Activated CD8-positive, alpha-beta T cell treated with anti-CD3 and anti-CD28 coated beads, Interleukin-2, amount 10 ng/mL, durations not matched to agents 7 days and 5 days (primary cell): ENCODE measurements at regions not wholly inside any gene's neighbourhood (a gene's known extent, or its start where the extent isn't known, plus 50 kb on each side); places are given as distances from the start of the nearest gene placed in this dataset.

Experiments used
- ATAC-seq: fragments of 150-1000 bp; cut with Tn5 transposase; one replicate; pipeline ENCODE4 v1.10.0; 2021; ENCODE audit warnings: moderate library complexity
- CTCF ChIA-PET: fragments of 350-600 bp; sonication (Branson Sonifier 250); formaldehyde crosslinking; loops from one replicate; lab custom pipeline; 2021; ENCODE audit warnings: antibody characterized with exemption; lab: Charles Lee
- POLR2A ChIA-PET: fragments of 350-600 bp; sonication (Branson Sonifier 250); formaldehyde crosslinking; loops from one replicate; lab custom pipeline; 2021; ENCODE audit warnings: antibody characterized with exemption; lab: Charles Lee
- DNase-seq: peaks from one replicate; pipeline ENCODE4 v3.0.0-alpha.2; 2020
- H3K27ac Mint-ChIP-seq: one replicate; pipeline ENCODE4 v1.8.0; 2021; ENCODE audit warnings: mild to moderate bottlenecking, mixed read lengths
- H3K27me3 Mint-ChIP-seq: one replicate; pipeline ENCODE4 v1.8.0; 2021; ENCODE audit warnings: low read depth, mixed read lengths
- H3K36me3 Mint-ChIP-seq: one replicate; pipeline ENCODE4 v1.8.0; 2021; ENCODE audit warnings: low read depth, mixed read lengths
- H3K4me1 Mint-ChIP-seq: one replicate; pipeline ENCODE4 v1.8.0; 2021; ENCODE audit warnings: low read depth, mixed read lengths
- H3K4me3 Mint-ChIP-seq: one replicate; pipeline ENCODE4 v1.8.0; 2021; ENCODE audit warnings: mild to moderate bottlenecking, mixed read lengths
- H3K9me3 Mint-ChIP-seq: one replicate; pipeline ENCODE4 v1.8.0; 2022; ENCODE audit warnings: mixed read lengths; ENCODE audit not compliant: insufficient read depth

DNA sequence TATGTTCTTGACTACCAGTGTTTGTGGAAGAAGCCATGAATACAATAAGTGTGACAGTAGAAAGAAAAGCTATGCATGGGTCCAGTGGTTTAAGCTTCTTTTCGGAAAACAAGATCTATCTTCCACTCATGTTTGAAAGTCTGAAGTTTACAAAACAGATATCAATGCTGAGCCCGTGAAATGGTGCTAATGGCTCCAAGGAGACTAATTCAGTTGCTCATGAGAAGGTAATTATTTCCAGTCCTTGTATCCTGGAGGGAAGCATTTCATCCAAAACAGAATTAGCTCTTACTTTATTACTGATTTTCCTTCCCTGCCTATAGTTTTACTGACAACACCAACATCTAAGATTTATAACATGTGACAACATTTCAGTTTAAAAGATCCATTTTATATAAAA is 1364.9 kb downstream of the PCDH9 start:
- no peak for DNase-seq
- ChIA-PET POLR2A (no interaction called here), CTCF (no interaction called here)
- H3K27ac Mint-ChIP-seq = no peak overlapping the region
- no peaks in the 10 kb centered on the region for H3K4me1 Mint-ChIP-seq
- no peak for ATAC-seq
- no peak overlapping the region for H3K4me3 Mint-ChIP-seq
- no peaks in the 10 kb centered on the region for H3K36me3 Mint-ChIP-seq
- H3K27me3 Mint-ChIP-seq = no peaks in the 10 kb centered on the region
- peaks cover 20% of the 10 kb centered on the region for H3K9me3 Mint-ChIP-seq

DNA sequence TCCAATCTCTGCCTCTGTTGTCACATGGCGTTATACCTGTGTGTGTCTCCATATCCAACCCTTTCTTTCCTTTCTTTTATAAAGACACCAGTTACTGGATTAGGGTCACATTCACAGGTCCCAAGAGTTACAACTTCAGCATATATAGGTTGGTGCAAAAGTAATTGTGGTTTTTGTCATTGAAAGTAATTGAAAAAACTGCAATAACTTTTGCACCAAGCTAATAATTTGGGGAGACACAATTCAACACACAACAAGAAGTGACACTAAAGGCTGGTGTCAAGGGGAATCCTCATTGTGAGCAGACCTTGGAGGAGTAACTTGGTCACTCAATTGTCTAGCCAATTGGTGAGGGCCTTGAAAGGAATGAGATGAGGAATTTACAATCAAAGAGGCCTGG is 1366.1 kb downstream of the PCDH9 start:
- H3K9me3 Mint-ChIP-seq = peaks cover 20% of the 10 kb centered on the region
- no peak for DNase-seq
- POLR2A ChIA-PET = interaction anchor here (0.7 kb wide), 1 partner anchor 1865 kb away, joined by 3 read pairs; no protein-coding TSS in a partner anchor
- CTCF ChIA-PET = no interaction called here
- H3K4me1 Mint-ChIP-seq = no peaks in the 10 kb centered on the region
- H3K36me3 Mint-ChIP-seq = no peaks in the 10 kb centered on the region
- no peak overlapping the region for H3K4me3 Mint-ChIP-seq
- ATAC-seq = no peak
- H3K27ac Mint-ChIP-seq = no peak overlapping the region
- H3K27me3 Mint-ChIP-seq = no peaks in the 10 kb centered on the region

DNA sequence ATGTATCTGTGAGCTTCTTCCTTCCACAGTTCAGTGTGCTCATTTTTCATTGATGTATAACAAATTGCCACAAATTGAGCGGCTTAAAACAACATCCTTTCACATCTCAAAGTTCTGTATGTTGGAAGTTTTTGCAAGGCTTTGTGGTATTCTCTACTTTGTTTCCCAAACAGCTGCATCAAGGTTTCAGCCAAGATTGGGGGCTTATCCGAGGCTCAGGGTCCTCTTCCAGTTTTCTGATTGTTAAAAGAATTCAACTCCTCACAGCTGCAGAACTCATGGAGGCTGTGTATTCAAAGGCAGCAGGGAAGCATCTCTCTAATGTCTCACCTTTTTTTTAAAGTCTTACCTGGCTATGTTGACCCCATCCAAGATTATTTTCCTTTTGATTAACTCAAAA is 1369.8 kb downstream of the PCDH9 start:
- H3K27ac Mint-ChIP-seq = no peak overlapping the region
- no peaks in the 10 kb centered on the region for H3K4me1 Mint-ChIP-seq
- CTCF ChIA-PET = no interaction called here
- POLR2A ChIA-PET = no interaction called here
- no peak for ATAC-seq
- H3K36me3 Mint-ChIP-seq = no peaks in the 10 kb centered on the region
- H3K4me3 Mint-ChIP-seq = no peak overlapping the region
- no peak for DNase-seq
- no peaks in the 10 kb centered on the region for H3K27me3 Mint-ChIP-seq
- H3K9me3 Mint-ChIP-seq = peaks cover 8% of the 10 kb centered on the region

GRCh38 chr13:65857942-65858565 is 1372.1 kb downstream of the PCDH9 start:
- no peaks in the 10 kb centered on the region for H3K36me3 Mint-ChIP-seq
- ChIA-PET POLR2A (no interaction called here), CTCF (no interaction called here)
- DNase-seq (no peak), ATAC-seq (no peak)
- H3K4me3 Mint-ChIP-seq = no peak overlapping the region
- H3K27me3 Mint-ChIP-seq = no peaks in the 10 kb centered on the region
- no peak overlapping the region for H3K27ac Mint-ChIP-seq
- H3K4me1 Mint-ChIP-seq = no peaks in the 10 kb centered on the region
- H3K9me3 Mint-ChIP-seq = no peaks in the 10 kb centered on the region

DNA sequence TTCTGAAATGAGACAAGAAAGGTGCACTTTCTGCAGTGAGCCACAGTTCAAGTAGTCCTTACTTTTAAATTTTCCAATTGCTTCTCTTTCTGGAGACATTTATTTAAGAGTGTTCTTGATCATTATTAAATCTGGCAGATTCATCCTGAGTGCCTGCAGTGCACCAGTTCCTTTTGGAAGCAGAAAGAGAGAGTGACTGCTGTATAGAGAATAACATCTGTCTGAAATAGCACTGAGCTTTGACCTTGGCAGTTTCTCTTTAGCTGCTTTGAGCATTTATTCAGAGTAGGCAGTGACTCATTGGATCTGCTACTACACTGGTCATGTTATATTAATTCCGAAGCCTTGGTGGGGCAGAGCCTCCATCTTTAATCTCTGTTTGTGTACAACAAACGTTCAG is 1373.7 kb downstream of the PCDH9 start:
- H3K4me1 Mint-ChIP-seq = no peaks in the 10 kb centered on the region
- no peak overlapping the region for H3K4me3 Mint-ChIP-seq
- DNase-seq (no peak), ATAC-seq (no peak)
- no peaks in the 10 kb centered on the region for H3K9me3 Mint-ChIP-seq
- no peak overlapping the region for H3K27ac Mint-ChIP-seq
- ChIA-PET POLR2A (no interaction called here), CTCF (no interaction called here)
- H3K27me3 Mint-ChIP-seq = no peaks in the 10 kb centered on the region
- no peaks in the 10 kb centered on the region for H3K36me3 Mint-ChIP-seq

GRCh38 chr13:65855242-65855805 is 1374.8 kb downstream of the PCDH9 start:
- H3K36me3 Mint-ChIP-seq = no peaks in the 10 kb centered on the region
- H3K27ac Mint-ChIP-seq = no peak overlapping the region
- POLR2A ChIA-PET = no interaction called here
- no peak for DNase-seq
- no peaks in the 10 kb centered on the region for H3K27me3 Mint-ChIP-seq
- no peaks in the 10 kb centered on the region for H3K9me3 Mint-ChIP-seq
- H3K4me3 Mint-ChIP-seq = no peak overlapping the region
- ATAC-seq = no peak
- CTCF ChIA-PET = no interaction called here
- no peaks in the 10 kb centered on the region for H3K4me1 Mint-ChIP-seq

GRCh38 chr13:65854431-65854830 is 1375.7 kb downstream of the PCDH9 start:
- H3K4me3 Mint-ChIP-seq = no peak overlapping the region
- ATAC-seq (no peak), DNase-seq (no peak)
- no peak overlapping the region for H3K27ac Mint-ChIP-seq
- H3K36me3 Mint-ChIP-seq = no peaks in the 10 kb centered on the region
- H3K4me1 Mint-ChIP-seq = no peaks in the 10 kb centered on the region
- no peaks in the 10 kb centered on the region for H3K27me3 Mint-ChIP-seq
- H3K9me3 Mint-ChIP-seq = no peaks in the 10 kb centered on the region
- ChIA-PET POLR2A (no interaction called here), CTCF (no interaction called here)

DNA sequence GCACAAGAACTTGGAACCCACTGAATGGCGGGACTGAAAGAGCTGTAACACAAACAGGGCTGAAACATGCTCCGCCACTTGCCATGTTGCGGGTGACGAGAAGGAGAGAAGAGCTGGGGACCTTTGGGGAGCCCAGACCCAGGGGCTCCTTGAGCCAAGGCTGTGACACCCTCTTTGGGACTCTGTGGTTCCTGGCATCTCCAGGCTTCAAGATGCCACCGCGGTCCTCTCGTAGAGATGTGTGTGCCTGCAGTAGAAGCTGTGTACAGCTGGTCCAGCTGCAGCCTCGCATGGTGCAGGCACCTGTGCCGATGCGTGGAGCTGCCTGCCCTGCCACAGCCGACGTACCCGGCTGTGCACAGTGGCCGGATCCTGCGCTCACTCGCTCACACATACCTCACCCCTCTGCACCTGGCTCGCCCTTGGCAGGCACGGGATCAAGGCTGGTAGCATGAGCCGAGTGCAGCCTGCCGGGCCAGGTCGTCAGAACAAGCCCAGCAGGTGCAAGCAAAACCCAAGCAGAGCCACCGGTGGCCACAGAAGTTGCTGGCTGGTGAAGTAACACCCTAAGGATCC is 1385.8 kb downstream of the PCDH9 start:
- no peaks in the 10 kb centered on the region for H3K4me1 Mint-ChIP-seq
- H3K27me3 Mint-ChIP-seq = no peaks in the 10 kb centered on the region
- ChIA-PET POLR2A (no interaction called here), CTCF (no interaction called here)
- no peaks in the 10 kb centered on the region for H3K36me3 Mint-ChIP-seq
- no peak overlapping the region for H3K27ac Mint-ChIP-seq
- H3K4me3 Mint-ChIP-seq = no peak overlapping the region
- ATAC-seq = no peak
- peaks cover 10% of the 10 kb centered on the region for H3K9me3 Mint-ChIP-seq
- DNase-seq = no peak

DNA sequence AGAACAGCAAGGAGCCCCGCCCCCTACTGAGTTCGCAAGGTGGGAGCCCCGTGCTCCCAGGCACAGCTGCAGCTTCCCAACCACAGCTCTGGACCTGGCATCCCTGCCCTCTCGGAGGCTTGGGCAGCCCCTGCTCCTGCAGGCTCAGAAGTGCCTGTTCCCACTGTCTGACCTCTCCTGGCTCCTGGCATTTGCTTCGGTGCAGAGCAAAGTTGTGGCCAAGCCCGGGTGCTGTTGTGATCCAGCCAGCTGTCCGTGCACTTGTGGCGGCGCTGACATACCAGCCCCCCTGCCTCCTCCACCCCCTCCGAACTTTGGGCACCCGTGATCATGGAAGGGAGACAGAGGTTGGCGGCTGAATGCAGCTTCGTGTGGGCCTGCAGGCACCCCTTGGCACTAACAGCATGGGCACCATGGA is 1386.8 kb downstream of the PCDH9 start:
- no peaks in the 10 kb centered on the region for H3K27me3 Mint-ChIP-seq
- H3K9me3 Mint-ChIP-seq = peaks cover 12% of the 10 kb centered on the region
- no peak for ATAC-seq
- H3K4me3 Mint-ChIP-seq = no peak overlapping the region
- ChIA-PET POLR2A (no interaction called here), CTCF (no interaction called here)
- no peaks in the 10 kb centered on the region for H3K4me1 Mint-ChIP-seq
- H3K27ac Mint-ChIP-seq = no peak overlapping the region
- DNase-seq = no peak
- no peaks in the 10 kb centered on the region for H3K36me3 Mint-ChIP-seq

- H3K4me3 Mint-ChIP-seq = no peak overlapping the region
- no peaks in the 10 kb centered on the region for H3K27me3 Mint-ChIP-seq
- CTCF ChIA-PET = no interaction called here
- H3K27ac Mint-ChIP-seq = no peak overlapping the region
- POLR2A ChIA-PET = no interaction called here
- no peaks in the 10 kb centered on the region for H3K4me1 Mint-ChIP-seq
- no peaks in the 10 kb centered on the region for H3K36me3 Mint-ChIP-seq
- peaks cover 13% of the 10 kb centered on the region for H3K9me3 Mint-ChIP-seq
- DNase-seq (no peak), ATAC-seq (no peak)
Observed at GRCh38 chr13:65841156-65841555, 1389.0 kb downstream of the PCDH9 start.

DNA sequence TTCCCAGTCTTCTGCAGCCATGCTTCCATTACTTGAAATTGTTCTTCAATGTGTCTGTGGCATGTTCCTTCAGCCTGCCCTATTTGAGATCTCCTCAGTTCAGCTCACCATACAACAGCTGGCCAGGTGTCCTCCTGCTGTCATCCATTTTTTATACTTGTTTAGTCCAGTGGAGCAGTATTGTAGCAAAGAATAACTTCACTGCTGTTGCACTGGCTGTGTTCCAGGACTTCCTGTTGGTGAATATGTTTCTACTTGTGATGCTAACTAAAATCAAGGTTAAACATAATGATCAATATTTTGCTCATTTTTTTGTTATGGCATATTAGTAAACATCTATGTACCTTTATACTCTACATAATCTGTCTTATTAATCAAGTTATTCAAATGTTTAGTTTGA is 1394.1 kb downstream of the PCDH9 start:
- H3K9me3 Mint-ChIP-seq = peaks cover 4% of the 10 kb centered on the region
- no peak overlapping the region for H3K4me3 Mint-ChIP-seq
- no peak overlapping the region for H3K27ac Mint-ChIP-seq
- H3K4me1 Mint-ChIP-seq = no peaks in the 10 kb centered on the region
- CTCF ChIA-PET = no interaction called here
- H3K36me3 Mint-ChIP-seq = no peaks in the 10 kb centered on the region
- no peak for DNase-seq
- no peaks in the 10 kb centered on the region for H3K27me3 Mint-ChIP-seq
- ATAC-seq = no peak
- POLR2A ChIA-PET = no interaction called here

DNA sequence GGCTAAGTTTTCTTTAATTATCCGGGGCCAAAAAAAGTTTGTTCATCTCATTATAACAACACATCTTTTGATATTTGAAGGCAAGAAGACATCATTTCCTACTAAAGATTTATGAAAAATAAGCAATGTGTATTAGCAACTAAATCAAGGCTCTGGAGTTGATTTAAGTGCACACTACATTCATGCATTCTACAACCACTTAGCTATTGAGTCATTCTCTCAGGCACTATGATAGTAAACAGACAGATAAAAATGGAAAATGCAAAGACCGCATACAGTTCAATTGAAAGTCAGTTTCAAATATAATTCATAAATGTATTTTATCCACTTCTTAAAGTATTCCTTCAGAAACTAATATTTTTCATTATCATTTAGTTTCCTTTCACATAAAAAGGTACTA is 1395.2 kb downstream of the PCDH9 start:
- ATAC-seq (no peak), DNase-seq (no peak)
- POLR2A ChIA-PET = no interaction called here
- H3K27me3 Mint-ChIP-seq = no peaks in the 10 kb centered on the region
- H3K36me3 Mint-ChIP-seq = no peaks in the 10 kb centered on the region
- peaks cover 4% of the 10 kb centered on the region for H3K9me3 Mint-ChIP-seq
- CTCF ChIA-PET = no interaction called here
- no peaks in the 10 kb centered on the region for H3K4me1 Mint-ChIP-seq
- H3K4me3 Mint-ChIP-seq = no peak overlapping the region
- H3K27ac Mint-ChIP-seq = no peak overlapping the region
